ENCODE measurements at regions not wholly inside any gene's neighbourhood (a gene's known extent, or its start where the extent isn't known, plus 50 kb on each side); places are given as distances from the start of the nearest gene placed in this dataset.

GRCh38 chr5:101904736-101905135, 391.3 kb downstream of the SLCO4C1 start:
- no peak for TF ChIP-seq POLR2A (IDR thresholded peaks at IDR 0.05; ENCODE audit: low read depth, low read length)
- TF ChIP-seq POLR2AphosphoS5 (IDR thresholded peaks at IDR 0.05; ENCODE audit: low read depth, low read length): no peak
- no peak for TF ChIP-seq TAF1 (IDR thresholded peaks at IDR 0.05; ENCODE audit: borderline replicate concordance, low read depth, low read length)
